ENCODE measurements at regions not wholly inside any gene's neighbourhood (a gene's known extent, or its start where the extent isn't known, plus 50 kb on each side); places are given as distances from the start of the nearest gene placed in this dataset.

GRCh38 chr10:28986117-28986792 lies 302.6 kb upstream of the LYZL1 start:
- Histone ChIP-seq H3K27ac (no peak overlapping the region), H3K27me3 (no peaks in the 10 kb centered on the region), H3K36me3 (no peaks in the 10 kb centered on the region), H3K9me3 (no peaks in the 10 kb centered on the region), H3K4me3 (no peak overlapping the region), H3K4me1 (ENCODE audit: insufficient read depth) (peaks cover 2% of the 10 kb centered on the region)
- DNase-seq = no peak
- intact Hi-C loops (cut with DNase I) = no loop called here
- WGBS, 3 donors = 89 to 93% (median 91%) methylated on average over 11 of the region's 11 CpGs
- TF ChIP-seq CTCF (IDR thresholded peaks at IDR 0.05) = no peak
- TF ChIP-seq POLR2A (IDR thresholded peaks at IDR 0.05) = no peak
- no peak for TF ChIP-seq EP300 (IDR thresholded peaks at IDR 0.05)

DNA sequence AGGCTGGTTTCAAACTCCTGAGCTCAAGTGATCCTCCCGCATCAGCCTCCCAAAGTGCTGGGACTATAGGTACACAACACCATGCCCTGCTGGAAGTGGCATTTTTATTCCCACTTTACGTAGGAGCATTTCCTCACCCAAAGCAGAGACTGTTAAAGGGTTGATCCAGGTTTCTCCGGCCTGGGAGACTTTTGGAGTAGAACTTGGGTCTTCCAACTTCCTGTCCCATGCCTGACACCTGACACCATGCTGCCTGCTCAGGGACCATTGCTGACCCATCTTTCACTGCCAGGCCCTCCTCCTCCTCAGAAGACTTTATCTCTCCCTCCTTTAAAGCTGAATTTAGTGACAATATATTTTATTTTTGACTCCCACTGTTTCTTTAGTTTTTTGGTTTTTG lies 302.0 kb upstream of the LYZL1 start:
- WGBS, 3 donors = 96 to 99% (median 97%) methylated on average over 3 of the region's 3 CpGs
- H3K36me3 ChIP-seq = no peaks in the 10 kb centered on the region
- H3K4me3 ChIP-seq = no peak overlapping the region
- no peaks in the 10 kb centered on the region for H3K27me3 ChIP-seq
- H3K9me3 ChIP-seq = no peaks in the 10 kb centered on the region
- DNase-seq = no peak
- no peak for TF ChIP-seq EP300 (IDR thresholded peaks at IDR 0.05)
- H3K27ac ChIP-seq = no peak overlapping the region
- peaks cover 2% of the 10 kb centered on the region for H3K4me1 ChIP-seq (ENCODE audit: insufficient read depth)
- intact Hi-C loops (cut with DNase I) = no loop called here

- 55 to 79% (median 78%) methylated on average over 14 of the region's 14 CpGs for WGBS, 3 donors
- H3K4me1 ChIP-seq (ENCODE audit: insufficient read depth) = peaks cover 2% of the 10 kb centered on the region
- intact Hi-C loops (cut with DNase I) = no loop called here
- DNase-seq = no peak
- no peaks in the 10 kb centered on the region for H3K36me3 ChIP-seq
- H3K27ac ChIP-seq = no peak overlapping the region
- no peaks in the 10 kb centered on the region for H3K9me3 ChIP-seq
- H3K27me3 ChIP-seq = no peaks in the 10 kb centered on the region
- TF ChIP-seq CTCF (IDR thresholded peaks at IDR 0.05) (no peak), EP300 (IDR thresholded peaks at IDR 0.05) (no peak), POLR2A (IDR thresholded peaks at IDR 0.05) (no peak)
- no peak overlapping the region for H3K4me3 ChIP-seq
Observed at GRCh38 chr10:28987555-28988320, 301.1 kb upstream of the LYZL1 start.

DNA sequence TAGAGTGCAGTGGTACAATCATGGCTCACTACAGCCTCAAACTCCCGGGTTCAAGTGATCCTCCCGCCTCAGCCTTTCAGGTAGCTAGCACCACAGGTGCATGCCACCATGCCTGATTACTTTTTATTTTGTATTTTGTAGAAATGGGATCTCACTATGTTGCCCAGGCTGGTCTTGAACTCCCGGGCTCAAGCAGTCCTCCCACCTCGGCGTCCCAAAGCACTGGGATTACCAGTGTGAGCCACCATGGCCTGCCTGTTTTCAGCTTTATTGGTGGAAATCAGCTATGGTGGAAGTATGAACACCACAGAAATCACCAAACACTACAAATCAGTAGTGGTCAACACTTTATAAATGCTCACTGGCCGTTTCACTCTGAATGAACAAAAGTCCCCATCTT lies 299.9 kb upstream of the LYZL1 start:
- WGBS, 3 donors = 94 to 95% (median 94%) methylated on average over 6 of the region's 6 CpGs
- intact Hi-C loops (cut with DNase I) = no loop called here
- no peaks in the 10 kb centered on the region for H3K36me3 ChIP-seq
- DNase-seq = no peak
- no peak overlapping the region for H3K4me3 ChIP-seq
- TF ChIP-seq CTCF (IDR thresholded peaks at IDR 0.05) = no peak
- H3K9me3 ChIP-seq = no peaks in the 10 kb centered on the region
- H3K27me3 ChIP-seq = no peaks in the 10 kb centered on the region
- H3K27ac ChIP-seq = no peak overlapping the region
- no peaks in the 10 kb centered on the region for H3K4me1 ChIP-seq (ENCODE audit: insufficient read depth)
